ENCODE measurements at regions not wholly inside any gene's neighbourhood (a gene's known extent, or its start where the extent isn't known, plus 50 kb on each side); places are given as distances from the start of the nearest gene placed in this dataset.

GRCh38 chr15:66886241-66886675 is 179.1 kb upstream of the SMAD3 start:
- TF ChIP-seq, protein P1, sequence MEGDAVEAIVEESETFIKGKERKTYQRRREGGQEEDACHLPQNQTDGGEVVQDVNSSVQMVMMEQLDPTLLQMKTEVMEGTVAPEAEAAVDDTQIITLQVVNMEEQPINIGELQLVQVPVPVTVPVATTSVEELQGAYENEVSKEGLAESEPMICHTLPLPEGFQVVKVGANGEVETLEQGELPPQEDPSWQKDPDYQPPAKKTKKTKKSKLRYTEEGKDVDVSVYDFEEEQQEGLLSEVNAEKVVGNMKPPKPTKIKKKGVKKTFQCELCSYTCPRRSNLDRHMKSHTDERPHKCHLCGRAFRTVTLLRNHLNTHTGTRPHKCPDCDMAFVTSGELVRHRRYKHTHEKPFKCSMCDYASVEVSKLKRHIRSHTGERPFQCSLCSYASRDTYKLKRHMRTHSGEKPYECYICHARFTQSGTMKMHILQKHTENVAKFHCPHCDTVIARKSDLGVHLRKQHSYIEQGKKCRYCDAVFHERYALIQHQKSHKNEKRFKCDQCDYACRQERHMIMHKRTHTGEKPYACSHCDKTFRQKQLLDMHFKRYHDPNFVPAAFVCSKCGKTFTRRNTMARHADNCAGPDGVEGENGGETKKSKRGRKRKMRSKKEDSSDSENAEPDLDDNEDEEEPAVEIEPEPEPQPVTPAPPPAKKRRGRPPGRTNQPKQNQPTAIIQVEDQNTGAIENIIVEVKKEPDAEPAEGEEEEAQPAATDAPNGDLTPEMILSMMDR (IDR thresholded peaks at IDR 0.05) = no peak
- TF ChIP-seq EP300 (IDR thresholded peaks at IDR 0.05) (no peak), POLR2A (IDR thresholded peaks at IDR 0.05) (no peak)
